GM23248 (cell line): ENCODE measurements at regions not wholly inside any gene's neighbourhood (a gene's known extent, or its start where the extent isn't known, plus 50 kb on each side); places are given as distances from the start of the nearest gene placed in this dataset.
A peak's percentile ranks its signal among the peaks of the same experiment; 100 is the strongest.

Experiments used
- DNase-seq: peaks from one replicate; pipeline ENCODE4 v3.0.0-alpha.2; 2015
- H2AFZ ChIP-seq: fragments of 200-600 bp; sonication (generic); 2 replicates; pipeline ENCODE4 v1.6.1; 2016; ENCODE audit warnings: antibody characterized with exemption
- H3F3A ChIP-seq: fragments of 200-600 bp; sonication (generic); 2 replicates; pipeline ENCODE4 v1.6.1; 2016; ENCODE audit warnings: mild to moderate bottlenecking, antibody characterized with exemption, mixed run types; ENCODE audit not compliant: insufficient read depth
- H3K27ac ChIP-seq: fragments of 200-600 bp; sonication (generic); 2 replicates; pipeline ENCODE4 v1.5.1; 2016; ENCODE audit warnings: mild to moderate bottlenecking
- H3K27me3 ChIP-seq: fragments of 200-600 bp; sonication (generic); replicated peaks from 2 replicates; pipeline ENCODE4 v1.6.1; 2016; ENCODE audit warnings: mild to moderate bottlenecking; ENCODE audit not compliant: insufficient read depth
- H3K36me3 ChIP-seq: fragments of 200-600 bp; sonication (generic); 2 replicates; pipeline ENCODE4 v1.6.1; 2016; ENCODE audit warnings: low read depth, mild to moderate bottlenecking
- H3K4me1 ChIP-seq: fragments of 200-600 bp; sonication (generic); 2 replicates; pipeline ENCODE4 v1.6.1; 2016; ENCODE audit warnings: mild to moderate bottlenecking; ENCODE audit not compliant: insufficient read depth
- H3K4me2 ChIP-seq: fragments of 200-600 bp; sonication (generic); one replicate; pipeline ENCODE4 v1.6.1; 2016; ENCODE audit warnings: mild to moderate bottlenecking; ENCODE audit not compliant: unreplicated experiment
- H3K4me3 ChIP-seq: fragments of 200-600 bp; sonication (generic); 2 replicates; pipeline ENCODE4 v1.5.1; 2016; ENCODE audit warnings: mild to moderate bottlenecking
- H3K79me2 ChIP-seq: fragments of 200-600 bp; sonication (generic); 2 replicates; pipeline ENCODE4 v1.6.1; 2016; ENCODE audit warnings: mild to moderate bottlenecking; ENCODE audit not compliant: insufficient read depth
- H3K9ac ChIP-seq: fragments of 200-600 bp; sonication (generic); 2 replicates; pipeline ENCODE4 v1.6.1; 2016; ENCODE audit warnings: mild to moderate bottlenecking
- H3K9me2 ChIP-seq: fragments of 200-600 bp; sonication (generic); 2 replicates; pipeline ENCODE4 v1.6.1; 2016; ENCODE audit warnings: mixed run types, mild to moderate bottlenecking, moderate library complexity; ENCODE audit not compliant: insufficient read depth
- H3K9me3 ChIP-seq: fragments of 200-600 bp; sonication (generic); one replicate; pipeline ENCODE4 v1.6.1; 2017; ENCODE audit warnings: low read depth
- H4K20me1 ChIP-seq: fragments of 200-600 bp; sonication (generic); 2 replicates; pipeline ENCODE4 v1.6.0; 2016; ENCODE audit not compliant: insufficient read depth
- EZH2 ChIP-seq: fragments of 200-600 bp; sonication (generic); IDR thresholded peaks from 2 replicates; pipeline ENCODE4 v1.6.1; 2018; ENCODE audit warnings: antibody characterized with exemption, mild to moderate bottlenecking; ENCODE audit not compliant: insufficient read depth, poor library complexity, severe bottlenecking
- EZH2phosphoT487 ChIP-seq: fragments of 200-600 bp; sonication (generic); IDR thresholded peaks from 2 replicates; pipeline ENCODE4 v1.6.1; 2018; ENCODE audit warnings: antibody characterized with exemption, moderate library complexity, mild to moderate bottlenecking, low read depth; ENCODE audit not compliant: insufficient read depth
- WGBS, 2 experiments: methylation state at CpG; one replicate each; pipeline ENCODE4 v1.1.6; 2015 to 2017; ENCODE audit warnings: low lambda C conversion rate in 2 of 2, low coverage in 1 of 2; ENCODE audit errors: missing lambda C conversion rate in 2 of 2; 5-methylcytosine and 5-hydroxymethylcytosine counted together
- in situ Hi-C: fragments of 300-500 bp; cut with MboI; formaldehyde crosslinking; loops from 2 replicates; pipeline ENCODE4 v1.15.0; 2020

DNA sequence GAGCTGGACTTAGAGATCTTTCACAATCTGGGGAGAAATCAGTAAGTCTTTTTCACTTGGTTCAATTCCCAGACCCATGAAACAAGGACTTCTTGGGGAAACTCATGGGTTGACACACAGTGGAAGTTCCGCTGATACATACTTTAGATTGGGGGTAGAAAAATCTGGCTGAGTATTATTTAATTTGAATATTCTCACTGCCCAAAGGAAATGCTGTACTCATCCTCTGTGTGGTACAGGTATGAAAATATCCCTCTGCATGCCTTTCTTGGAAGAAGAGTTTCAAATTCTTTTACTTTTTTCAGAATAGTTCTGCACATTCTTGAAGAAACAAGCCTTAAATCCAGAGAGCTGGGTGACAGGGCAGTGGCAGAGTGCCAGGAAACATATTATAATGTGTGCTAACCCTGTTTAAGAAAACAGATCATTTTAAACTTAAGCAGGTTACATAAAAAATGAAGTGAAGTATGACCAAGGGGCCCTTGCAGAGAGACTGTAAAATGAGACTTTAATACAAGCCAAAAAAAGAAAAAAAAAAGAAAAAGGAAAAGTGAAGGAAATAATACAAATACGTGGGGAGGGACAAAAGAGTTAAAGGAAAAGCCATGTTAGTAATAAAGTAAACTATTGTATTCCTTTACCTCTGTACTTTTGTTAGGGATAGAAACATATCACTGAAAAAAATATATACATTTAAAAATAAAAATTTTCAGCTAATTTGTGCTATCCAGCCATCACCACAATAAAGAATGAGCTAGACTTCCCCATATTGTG is 173.4 kb upstream of the NR3C1 start:
- no peaks in the 10 kb centered on the region for H4K20me1 ChIP-seq
- peaks cover 15% of the 10 kb centered on the region for H3F3A ChIP-seq
- no peaks in the 10 kb centered on the region for H3K79me2 ChIP-seq
- no peaks in the 10 kb centered on the region for H3K27me3 ChIP-seq
- H3K27ac ChIP-seq, result peak overlapping the region; percentile 50
- H3K4me3 ChIP-seq, result no peak overlapping the region
- DNase-seq, result peak; percentile 72
- H2AFZ ChIP-seq, result no peak overlapping the region
- H3K9ac ChIP-seq, result no peak overlapping the region
- in situ Hi-C loops, result no loop called here
- H3K4me2 ChIP-seq, result no peak overlapping the region
- no peaks in the 10 kb centered on the region; the same call in 1 of the 2 replicates for H3K9me2 ChIP-seq
- no peaks in the 10 kb centered on the region for H3K9me3 ChIP-seq
- TF ChIP-seq EZH2phosphoT487 (no peak), EZH2 (no peak)
- peaks cover 18% of the 10 kb centered on the region for H3K4me1 ChIP-seq
- WGBS, 2 experiments, result 62 to 73% methylated on average over 2 of the region's 2 CpGs
- H3K36me3 ChIP-seq, result no peaks in the 10 kb centered on the region

DNA sequence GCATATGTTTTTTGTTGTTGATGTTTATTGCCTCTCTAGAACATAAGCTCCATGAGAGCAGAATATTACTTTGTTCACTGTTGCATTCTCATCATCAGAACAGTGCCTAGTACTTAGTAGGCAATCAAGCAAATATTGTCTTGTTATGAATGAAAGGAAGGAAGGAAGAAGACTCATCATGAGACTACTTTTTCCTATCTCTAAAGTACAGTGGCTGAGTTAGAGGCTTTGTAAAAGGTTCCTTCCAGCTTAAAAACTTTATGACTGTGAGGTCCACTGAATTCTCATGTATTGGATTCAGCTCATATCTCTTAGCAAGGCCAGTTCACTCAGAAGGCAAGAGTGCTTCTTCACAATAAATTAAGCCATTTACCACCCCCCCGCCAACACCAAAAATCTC is 171.8 kb upstream of the NR3C1 start:
- Histone ChIP-seq H3F3A (peaks cover 15% of the 10 kb centered on the region), H3K9me3 (no peaks in the 10 kb centered on the region), H3K79me2 (no peaks in the 10 kb centered on the region), H3K9me2 (no peaks in the 10 kb centered on the region; the same call in 1 of the 2 replicates), H3K4me2 (no peak overlapping the region), H4K20me1 (no peaks in the 10 kb centered on the region), H3K4me3 (no peak overlapping the region), H2AFZ (no peak overlapping the region), H3K27me3 (no peaks in the 10 kb centered on the region), H3K27ac (no peak overlapping the region), H3K4me1 (peaks cover 18% of the 10 kb centered on the region), H3K36me3 (no peaks in the 10 kb centered on the region), H3K9ac (no peak overlapping the region)
- no peak for DNase-seq
- WGBS, 2 experiments, result 94 to 100% methylated on average over 1 of the region's 1 CpG
- in situ Hi-C loops, result no loop called here
- no peak for TF ChIP-seq EZH2phosphoT487
- no peak for TF ChIP-seq EZH2

DNA sequence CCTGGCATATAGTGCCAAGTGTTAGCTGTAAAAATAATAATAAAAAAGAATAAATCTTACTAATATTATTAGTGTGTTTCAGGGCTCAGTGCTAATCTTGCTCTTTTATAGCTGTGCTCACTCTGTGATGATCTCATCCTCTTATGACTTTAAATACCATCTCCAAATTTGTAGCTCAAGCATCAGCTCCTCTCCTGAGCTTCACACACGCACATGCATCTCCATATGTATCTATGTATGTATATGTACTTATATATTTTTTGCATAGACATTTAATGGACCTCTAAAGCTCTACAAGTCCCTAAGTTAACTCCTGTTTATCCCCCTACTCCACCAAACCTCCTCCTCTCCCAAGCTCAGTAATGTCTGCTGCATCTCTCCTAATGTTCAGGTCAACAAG is 170.8 kb upstream of the NR3C1 start:
- 93 to 96% methylated on average over 1 of the region's 1 CpG for WGBS, 2 experiments
- H4K20me1 ChIP-seq, result no peaks in the 10 kb centered on the region
- no peaks in the 10 kb centered on the region for H3K36me3 ChIP-seq
- peaks cover 15% of the 10 kb centered on the region for H3F3A ChIP-seq
- no peaks in the 10 kb centered on the region for H3K27me3 ChIP-seq
- no peaks in the 10 kb centered on the region; the same call in 1 of the 2 replicates for H3K9me2 ChIP-seq
- no peak overlapping the region for H3K4me3 ChIP-seq
- H3K4me1 ChIP-seq, result peaks cover 18% of the 10 kb centered on the region
- DNase-seq, result peak; percentile 27
- TF ChIP-seq EZH2, result no peak
- no peak for TF ChIP-seq EZH2phosphoT487
- no peaks in the 10 kb centered on the region for H3K9me3 ChIP-seq
- in situ Hi-C loops, result no loop called here
- no peak overlapping the region for H3K4me2 ChIP-seq
- no peak overlapping the region for H3K27ac ChIP-seq
- no peak overlapping the region for H2AFZ ChIP-seq
- no peak overlapping the region for H3K9ac ChIP-seq
- no peaks in the 10 kb centered on the region for H3K79me2 ChIP-seq

DNA sequence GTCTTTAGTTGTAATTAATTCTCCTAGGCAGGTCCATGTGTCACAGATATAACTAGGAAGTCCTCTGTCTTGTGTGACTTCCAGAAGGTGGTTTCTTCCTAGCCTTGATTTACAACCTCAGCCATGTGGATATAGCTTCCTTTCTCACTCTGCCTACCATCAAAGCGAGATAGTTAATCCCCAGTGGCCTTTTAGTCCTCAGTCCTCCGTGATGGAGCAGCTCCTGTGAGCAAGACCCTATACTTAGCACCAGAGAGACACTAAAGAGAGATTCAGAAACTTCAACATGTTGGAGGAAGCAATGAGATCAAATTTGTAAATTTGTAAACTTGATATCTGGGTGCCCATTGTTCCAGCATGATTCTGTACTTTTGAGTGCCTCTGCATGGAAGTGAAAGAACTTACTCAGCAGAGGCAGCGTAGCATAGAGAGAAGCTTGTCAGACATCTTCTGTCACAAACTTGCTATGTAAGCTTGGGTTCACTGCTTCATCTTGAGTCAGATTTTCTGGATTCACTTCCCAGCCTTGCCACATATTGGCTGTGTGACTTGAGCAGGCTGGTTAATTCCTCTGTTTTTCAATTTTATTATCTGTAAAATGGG is 170.2 kb upstream of the NR3C1 start:
- peaks cover 15% of the 10 kb centered on the region for H3F3A ChIP-seq
- 92 to 94% methylated on average over 3 of the region's 3 CpGs for WGBS, 2 experiments
- no peaks in the 10 kb centered on the region for H4K20me1 ChIP-seq
- 0 out of 2 replicates have a peak overlapping the region, but pooled peaks have one; percentile 14 for H2AFZ ChIP-seq
- peaks cover 18% of the 10 kb centered on the region for H3K4me1 ChIP-seq
- no peaks in the 10 kb centered on the region for H3K79me2 ChIP-seq
- H3K9me3 ChIP-seq, result no peaks in the 10 kb centered on the region
- in situ Hi-C loops, result no loop called here
- no peak for TF ChIP-seq EZH2
- no peaks in the 10 kb centered on the region; the same call in 1 of the 2 replicates for H3K9me2 ChIP-seq
- no peaks in the 10 kb centered on the region for H3K36me3 ChIP-seq
- no peak overlapping the region for H3K4me2 ChIP-seq
- DNase-seq, result peak; percentile 32
- no peak overlapping the region for H3K27ac ChIP-seq
- H3K9ac ChIP-seq, result no peak overlapping the region
- H3K4me3 ChIP-seq, result no peak overlapping the region
- H3K27me3 ChIP-seq, result no peaks in the 10 kb centered on the region
